HepG2 (cell line): ENCODE measurements at regions not wholly inside any gene's neighbourhood (a gene's known extent, or its start where the extent isn't known, plus 50 kb on each side); places are given as distances from the start of the nearest gene placed in this dataset.

Experiments used
- ATAC-seq: fragments of 200-7000 bp; cut with Tn5 transposase; 3 replicates; pipeline ENCODE4 v1.9.1; 2020; ENCODE audit warnings: mild to moderate bottlenecking, moderate library complexity
- BruUV-seq: library from RNA; stranded (reverse); fragments of 400-500 nt; replicated peaks from 2 replicates; lab custom pipeline; 2021; lab: Mats Ljungman, UMichigan
- CTCF ChIA-PET: fragments of 300-600 bp; formaldehyde crosslinking; extraction: SDS; loops from one replicate; lab custom pipeline; 2021; ENCODE audit warnings: low total read pairs, inconsistent platforms, low intra/inter-chr PET ratio; lab: Yijun Ruan, JAX
- POLR2A ChIA-PET: fragments of 350-600 bp; sonication (Branson Sonifier 250); formaldehyde crosslinking; loops from one replicate; lab custom pipeline; 2020; ENCODE audit warnings: antibody characterized with exemption, inconsistent platforms; lab: Yijun Ruan, JAX
- DNase-seq: peaks from one replicate; pipeline ENCODE4 v3.0.0-alpha.2; 2015; ENCODE audit warnings: low spot score
- FAIRE-seq: peaks from 3 replicates; lab custom pipeline; 2011; peaks lifted over from hg19 to GRCh38; lab: Jason Lieb, UNC
- H2AFZ ChIP-seq: one replicate; pipeline ENCODE4 v1.6.1; 2011; ENCODE audit warnings: low read length, inconsistent platforms
- H3K27ac ChIP-seq: fragments of 300-600 bp; 3 replicates; pipeline ENCODE4 v1.8.0; 2011; ENCODE audit warnings: mixed run types, mild to moderate bottlenecking, mixed read lengths, low read length, inconsistent platforms; ENCODE audit not compliant: insufficient read depth; ENCODE audit errors: extremely low read length
- H3K27me3 ChIP-seq, 2 experiments: fragments of 200-600 bp in 1 of 2; 2 replicates in 1 of 2; 3 replicates in 1 of 2; pipeline versions ENCODE4 v1.6.0 to v1.8.0; 2011; ENCODE audit warnings: low read length in 2 of 2, mild to moderate bottlenecking in 2 of 2, moderate library complexity in 2 of 2, inconsistent platforms in 1 of 2; ENCODE audit not compliant: insufficient read depth in 2 of 2, control insufficient read depth in 1 of 2
- H3K36me3 ChIP-seq, 2 experiments: fragments of 200-600 bp in 1 of 2; replicated peaks in 1 of 2; 2 replicates in 1 of 2; 3 replicates in 1 of 2; pipeline versions ENCODE4 v1.5.1 to v1.8.0; 2011; ENCODE audit warnings: low read length in 2 of 2, inconsistent platforms in 1 of 2; ENCODE audit not compliant: insufficient read depth in 2 of 2, control insufficient read depth in 1 of 2
- H3K4me1 ChIP-seq: 2 replicates; pipeline ENCODE4 v1.5.1; 2012; ENCODE audit warnings: low read length, inconsistent platforms; ENCODE audit not compliant: insufficient read depth
- H3K4me2 ChIP-seq: 2 replicates; pipeline ENCODE4 v1.6.0; 2011; ENCODE audit warnings: low read depth, low read length, inconsistent platforms
- H3K4me3 ChIP-seq, 3 experiments: fragments of 200-600 bp in 1 of 3; sonication (generic), shearing (Covaris generic) in 1 of 3; replicated peaks in 1 of 3; 2 replicates each; pipeline ENCODE4 v1.5.1; 2011 to 2016; ENCODE audit warnings: low read length in 3 of 3, inconsistent platforms in 2 of 3, low read depth in 2 of 3, mild to moderate bottlenecking in 2 of 3, control low read depth in 1 of 3, mixed read lengths in 1 of 3; ENCODE audit not compliant: insufficient read depth in 1 of 3
- H3K79me2 ChIP-seq: one replicate; pipeline ENCODE4 v1.6.1; 2011; ENCODE audit warnings: low read length, inconsistent platforms; ENCODE audit not compliant: insufficient read depth
- H3K9ac ChIP-seq: 2 replicates; pipeline ENCODE4 v1.6.0; 2011; ENCODE audit warnings: mild to moderate bottlenecking, low read depth, low read length, inconsistent platforms; ENCODE audit not compliant: insufficient read depth
- H3K9me3 ChIP-seq: 2 replicates; pipeline ENCODE4 v1.5.1; 2012; ENCODE audit warnings: mild to moderate bottlenecking, low read length
- H4K20me1 ChIP-seq: 2 replicates; pipeline ENCODE4 v1.6.0; 2011; ENCODE audit warnings: inconsistent platforms, mild to moderate bottlenecking, low read length, moderate library complexity; ENCODE audit not compliant: insufficient read depth
- ERF ChIP-seq: IDR thresholded peaks from 2 replicates; pipeline ENCODE4 v1.6.1; 2018; ENCODE audit warnings: missing biosample characterization, missing genetic modification reagents
- HOXA9 ChIP-seq: sonication (generic); formaldehyde crosslinking; IDR thresholded peaks from 2 replicates; pipeline ENCODE4 v1.8.1; 2022; ENCODE audit warnings: missing genetic modification reagents, mild to moderate bottlenecking, moderate library complexity, borderline replicate concordance
- JUNB ChIP-seq: sonication (generic); formaldehyde crosslinking; IDR thresholded peaks from 2 replicates; pipeline ENCODE4 v1.8.0; 2022; ENCODE audit warnings: missing genetic modification reagents, mild to moderate bottlenecking, borderline replicate concordance
- MAF1 ChIP-seq: sonication (generic); formaldehyde crosslinking; IDR thresholded peaks from 2 replicates; pipeline ENCODE4 v1.5.0; 2020; ENCODE audit warnings: missing genetic modification reagents, borderline replicate concordance
- MEF2D ChIP-seq: sonication (generic); formaldehyde crosslinking; IDR thresholded peaks from 2 replicates; pipeline ENCODE4 v1.5.1; 2020; ENCODE audit warnings: mild to moderate bottlenecking, missing genetic modification reagents
- MEIS2 ChIP-seq: sonication (generic); formaldehyde crosslinking; IDR thresholded peaks from 2 replicates; pipeline ENCODE4 v1.9.0; 2021; ENCODE audit warnings: mild to moderate bottlenecking, missing genetic modification reagents
- NKX3-1 ChIP-seq: sonication (generic); formaldehyde crosslinking; IDR thresholded peaks from 2 replicates; pipeline ENCODE4 v1.5.0; 2020; ENCODE audit warnings: missing genetic modification reagents
- POLR2A ChIP-seq, 2 experiments: IDR thresholded peaks; 2 replicates each; pipeline ENCODE4 v1.6.1; 2011; ENCODE audit warnings: low read depth in 2 of 2, low read length in 2 of 2, mild to moderate bottlenecking in 1 of 2, moderate library complexity in 1 of 2; ENCODE audit not compliant: insufficient read depth in 1 of 2
- SUZ12 ChIP-seq: fragments of 150-350 bp; IDR thresholded peaks from 2 replicates; pipeline ENCODE4 v1.6.1; 2014; ENCODE audit warnings: low read depth, low read length
- ZKSCAN5 ChIP-seq: sonication (generic); formaldehyde crosslinking; IDR thresholded peaks from 2 replicates; pipeline ENCODE4 v1.5.1; 2020; ENCODE audit warnings: mild to moderate bottlenecking, missing genetic modification reagents
- ZNF18 ChIP-seq: sonication (generic); formaldehyde crosslinking; IDR thresholded peaks from 2 replicates; pipeline ENCODE4 v1.8.0; 2022; ENCODE audit warnings: mild to moderate bottlenecking, missing genetic modification reagents; ENCODE audit not compliant: insufficient replicate concordance
- ZNF567 ChIP-seq: sonication (generic); formaldehyde crosslinking; IDR thresholded peaks from 2 replicates; pipeline ENCODE4 v1.8.1; 2023; ENCODE audit warnings: mild to moderate bottlenecking, missing genetic modification reagents, borderline replicate concordance
- WGBS: methylation state at CpG from one replicate; pipeline ENCODE4 v1.1.6; 2017; ENCODE audit warnings: low lambda C conversion rate; 5-methylcytosine and 5-hydroxymethylcytosine counted together
- in situ Hi-C: cut with HindIII; loops from 2 replicates; pipeline ENCODE4 v1.10.0; 2017; ENCODE audit warnings: low pct_unique_long_range_greater_than_20kb; ENCODE audit not compliant: extremely low pct_ligation_motif_present
- intact Hi-C: fragments of 100-400 bp; cut with micrococcal nuclease; formaldehyde crosslinking; loops from one replicate; pipeline ENCODE4 v1.10.0; 2022; ENCODE audit not compliant: unreplicated experiment
- TF ChIP-seq, protein P1 (sequence below): sonication (generic); formaldehyde crosslinking; IDR thresholded peaks from 2 replicates; pipeline ENCODE4 v1.8.0; 2022; ENCODE audit warnings: mild to moderate bottlenecking, missing genetic modification reagents, moderate library complexity

GRCh38 chr3:30449290-30449632, 157.1 kb upstream of the TGFBR2 start (continued):
- TF ChIP-seq MEIS2 (CRISPR knock-in tag), result no peak

DNA sequence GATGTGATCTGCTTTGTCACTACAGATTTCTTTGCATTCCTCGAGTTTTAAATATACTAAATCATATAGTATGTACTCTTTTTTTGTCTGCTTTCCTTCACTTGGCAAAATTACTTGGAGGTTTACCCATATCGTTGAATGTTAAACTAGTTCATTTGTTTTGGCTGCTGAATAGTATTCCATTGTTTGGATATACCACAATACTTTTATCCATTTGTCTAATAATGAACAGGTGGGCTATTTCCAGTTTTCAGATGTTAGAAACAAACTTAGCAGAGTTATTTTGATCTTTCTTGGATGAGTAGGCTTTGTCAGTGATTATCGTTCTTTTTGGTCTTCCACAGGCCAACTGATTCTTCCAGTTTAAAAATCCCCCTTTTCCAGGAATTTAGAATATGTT, 154.0 kb upstream of the TGFBR2 start:
- in situ Hi-C loops, result no loop called here
- intact Hi-C loops, result no loop called here
- H4K20me1 ChIP-seq, result no peaks in the 10 kb centered on the region
- no peaks in the 10 kb centered on the region for H3K27me3 ChIP-seq
- H3K9me3 ChIP-seq, result no peaks in the 10 kb centered on the region
- ChIA-PET POLR2A (no interaction called here), CTCF (no interaction called here)
- WGBS, result 63% methylated on average over 3 of the region's 3 CpGs
- peaks cover 7% of the 10 kb centered on the region; the same call in 1 of the 2 replicates for H3K4me1 ChIP-seq
- H3K4me2 ChIP-seq, result no peak overlapping the region
- no peak overlapping the region for H3K4me3 ChIP-seq
- H3K27ac ChIP-seq, result no peak overlapping the region
- no peak overlapping the region for H2AFZ ChIP-seq
- ATAC-seq (no peak), DNase-seq (no peak), FAIRE-seq (no peak)
- no peaks in the 10 kb centered on the region for H3K79me2 ChIP-seq
- no TSS peak for BruUV-seq
- TF ChIP-seq SUZ12 (no peak), MEF2D (CRISPR knock-in tag) (no peak), ERF (CRISPR knock-in tag) (no peak), MAF1 (CRISPR knock-in tag) (no peak), ZNF567 (CRISPR knock-in tag) (no peak)
- no peak overlapping the region for H3K9ac ChIP-seq
- no peaks in the 10 kb centered on the region for H3K36me3 ChIP-seq

GRCh38 chr3:30453360-30454039, 152.9 kb upstream of the TGFBR2 start:
- DNase-seq, result no peak
- Histone ChIP-seq H3K4me3 (no peak overlapping the region), H4K20me1 (no peaks in the 10 kb centered on the region), H3K4me2 (no peak overlapping the region), H3K9me3 (no peaks in the 10 kb centered on the region), H3K27me3 (no peaks in the 10 kb centered on the region; a peak in 1 of 5 replicates), H3K79me2 (no peaks in the 10 kb centered on the region), H3K36me3 (no peaks in the 10 kb centered on the region), H3K9ac (no peak overlapping the region), H3K27ac (no peak overlapping the region), H2AFZ (no peak overlapping the region), H3K4me1 (peaks cover 7% of the 10 kb centered on the region; the same call in 1 of the 2 replicates)
- POLR2A ChIA-PET, result no interaction called here
- in situ Hi-C loops, result no loop called here
- intact Hi-C loops, result no loop called here
- no peak for ATAC-seq
- BruUV-seq, result no TSS peak
- no peak for FAIRE-seq
- 56% methylated on average over 4 of the region's 4 CpGs for WGBS
- CTCF ChIA-PET, result no interaction called here
- TF ChIP-seq, protein P1, sequence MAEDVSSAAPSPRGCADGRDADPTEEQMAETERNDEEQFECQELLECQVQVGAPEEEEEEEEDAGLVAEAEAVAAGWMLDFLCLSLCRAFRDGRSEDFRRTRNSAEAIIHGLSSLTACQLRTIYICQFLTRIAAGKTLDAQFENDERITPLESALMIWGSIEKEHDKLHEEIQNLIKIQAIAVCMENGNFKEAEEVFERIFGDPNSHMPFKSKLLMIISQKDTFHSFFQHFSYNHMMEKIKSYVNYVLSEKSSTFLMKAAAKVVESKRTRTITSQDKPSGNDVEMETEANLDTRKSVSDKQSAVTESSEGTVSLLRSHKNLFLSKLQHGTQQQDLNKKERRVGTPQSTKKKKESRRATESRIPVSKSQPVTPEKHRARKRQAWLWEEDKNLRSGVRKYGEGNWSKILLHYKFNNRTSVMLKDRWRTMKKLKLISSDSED, result no peak
- TF ChIP-seq JUNB (CRISPR knock-in tag), result no peak
- TF ChIP-seq ZNF18, result no peak
- TF ChIP-seq HOXA9, result no peak
- TF ChIP-seq ZKSCAN5, result no peak
- no peak for TF ChIP-seq POLR2A (IDR thresholded peaks at IDR 0.05; ENCODE audit: insufficient read depth in 1 of 2, low read depth in 2 of 2, low read length in 2 of 2)
- no peak for TF ChIP-seq NKX3-1 (CRISPR knock-in tag)
